ENCODE measurements at regions not wholly inside any gene's neighbourhood (a gene's known extent, or its start where the extent isn't known, plus 50 kb on each side); places are given as distances from the start of the nearest gene placed in this dataset.

GRCh38 chr9:106032978-106033377 is 338.6 kb downstream of the TMEM38B start:
- no peak for TF ChIP-seq CTCF (conservative IDR thresholded peaks at IDR 0.05; ENCODE audit: low read depth, low read length)
- no peak for TF ChIP-seq EZH2phosphoT487 (IDR thresholded peaks at IDR 0.05; ENCODE audit: borderline replicate concordance, low read length)
